OCI-LY1 (cell line): ENCODE measurements at regions not wholly inside any gene's neighbourhood (a gene's known extent, or its start where the extent isn't known, plus 50 kb on each side); places are given as distances from the start of the nearest gene placed in this dataset.

Source experiments
- H2AFZ ChIP-seq: fragments of 200-600 bp; sonication (generic), shearing (Covaris generic); 2 replicates; pipeline ENCODE4 v1.6.0; 2014; ENCODE audit warnings: antibody characterized with exemption, mild to moderate bottlenecking, low read length
- H3F3A ChIP-seq: fragments of 200-600 bp; sonication (generic), shearing (Covaris generic); 2 replicates; pipeline ENCODE4 v1.6.0; 2014; ENCODE audit warnings: mild to moderate bottlenecking, antibody characterized with exemption, low read length, moderate library complexity; ENCODE audit not compliant: insufficient read depth
- H3K27ac ChIP-seq: fragments of 200-600 bp; sonication (generic); 2 replicates; pipeline ENCODE4 v1.5.1; 2014; ENCODE audit warnings: low read length, mixed run types, mild to moderate bottlenecking, low read depth; ENCODE audit not compliant: poor library complexity, severe bottlenecking
- H3K27me3 ChIP-seq: fragments of 200-600 bp; sonication (generic); 2 replicates; pipeline ENCODE4 v1.6.0; 2014; ENCODE audit warnings: antibody characterized with exemption, mild to moderate bottlenecking, low read length, moderate library complexity; ENCODE audit not compliant: insufficient read depth
- H3K36me3 ChIP-seq: fragments of 200-600 bp; sonication (generic); 2 replicates; pipeline ENCODE4 v1.6.1; 2014; ENCODE audit warnings: mild to moderate bottlenecking, antibody characterized with exemption, low read length, moderate library complexity, mixed read lengths; ENCODE audit not compliant: insufficient read depth
- H3K4me1 ChIP-seq: fragments of 200-600 bp; sonication (generic); 2 replicates; pipeline ENCODE4 v1.5.1; 2014; ENCODE audit warnings: mild to moderate bottlenecking, low read length, moderate library complexity; ENCODE audit not compliant: insufficient read depth, severe bottlenecking
- H3K4me2 ChIP-seq: fragments of 200-600 bp; sonication (generic), shearing (Covaris generic); 2 replicates; pipeline ENCODE4 v1.6.1; 2014; ENCODE audit warnings: low read length
- H3K4me3 ChIP-seq: fragments of 200-600 bp; sonication (generic); 2 replicates; pipeline ENCODE4 v1.5.1; 2014; ENCODE audit warnings: low read length, low read depth, mild to moderate bottlenecking, mixed read lengths; ENCODE audit not compliant: poor library complexity, severe bottlenecking
- H3K79me2 ChIP-seq: fragments of 200-600 bp; shearing (Covaris generic); 2 replicates; pipeline ENCODE4 v1.6.1; 2016; ENCODE audit warnings: mixed run types, low read length, mixed read lengths; ENCODE audit not compliant: insufficient read depth
- H3K9ac ChIP-seq: fragments of 200-600 bp; sonication (generic), shearing (Covaris generic); 2 replicates; pipeline ENCODE4 v1.6.1; 2014; ENCODE audit warnings: mild to moderate bottlenecking, low read length, mixed read lengths
- H3K9me2 ChIP-seq: fragments of 200-600 bp; sonication (generic), shearing (Covaris generic); 2 replicates; pipeline ENCODE4 v1.6.1; 2014; ENCODE audit warnings: low read depth, mild to moderate bottlenecking, low read length, mixed read lengths
- H3K9me3 ChIP-seq: fragments of 200-600 bp; shearing (Covaris generic); 2 replicates; pipeline ENCODE4 v1.6.1; 2014; ENCODE audit warnings: low read length, mixed read lengths
- H4K20me1 ChIP-seq: fragments of 200-600 bp; sonication (generic), shearing (Covaris generic); 2 replicates; pipeline ENCODE4 v1.6.0; 2016; ENCODE audit warnings: mild to moderate bottlenecking, low read length; ENCODE audit not compliant: insufficient read depth
- EZH2 ChIP-seq: fragments of 200-600 bp; sonication (generic), shearing (Covaris generic); IDR thresholded peaks from 2 replicates; pipeline ENCODE4 v1.8.0; 2017; ENCODE audit warnings: borderline replicate concordance, mixed run types, mild to moderate bottlenecking, antibody characterized with exemption, low read length, moderate library complexity, mixed read lengths
- TF ChIP-seq, protein P1 (sequence below): fragments of 200-600 bp; sonication (generic), shearing (Covaris generic); IDR thresholded peaks from 2 replicates; pipeline ENCODE4 v1.5.1; 2017; ENCODE audit warnings: mild to moderate bottlenecking, antibody characterized with exemption, low read length, moderate library complexity, mixed read lengths

- Histone ChIP-seq H3K79me2 (no peaks in the 10 kb centered on the region), H3K9me3 (0 out of 2 replicates have a peak, but pooled peaks cover 3% of the 10 kb centered on the region), H2AFZ (no peak overlapping the region), H3K27ac (no peak overlapping the region), H3K4me2 (no peak overlapping the region), H3K4me1 (no peaks in the 10 kb centered on the region), H3K4me3 (no peak overlapping the region), H3K9ac (no peak overlapping the region), H4K20me1 (no peaks in the 10 kb centered on the region), H3K9me2 (no peaks in the 10 kb centered on the region), H3F3A (no peaks in the 10 kb centered on the region), H3K36me3 (no peaks in the 10 kb centered on the region), H3K27me3 (no peaks in the 10 kb centered on the region; the same call in 1 of the 2 replicates)
- no peak for TF ChIP-seq EZH2
Observed at GRCh38 chr1:4380564-4381168, 273.7 kb upstream of the AJAP1 start.

DNA sequence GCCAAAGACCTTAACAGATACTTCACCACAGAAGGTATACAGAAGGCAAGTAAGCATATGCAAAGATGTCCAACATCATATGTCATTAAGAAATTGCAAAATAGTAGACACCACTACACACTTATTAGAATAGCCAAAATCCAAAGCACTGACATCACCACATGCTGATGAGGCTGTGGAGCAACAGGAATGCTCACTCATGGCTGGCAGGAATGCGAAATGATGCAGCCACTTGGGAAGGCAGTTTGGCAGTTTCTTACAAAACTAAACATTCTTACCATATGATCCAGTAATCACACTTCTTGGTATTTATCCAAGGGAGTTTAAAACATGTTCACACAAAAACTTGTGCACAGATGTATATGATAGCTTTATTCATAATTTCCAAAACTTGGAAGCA is 261.2 kb upstream of the AJAP1 start:
- no peaks in the 10 kb centered on the region for H3K79me2 ChIP-seq
- H3K9me2 ChIP-seq: no peaks in the 10 kb centered on the region
- no peaks in the 10 kb centered on the region for H3K27me3 ChIP-seq
- H3K4me3 ChIP-seq: no peak overlapping the region
- H3K9me3 ChIP-seq: peaks cover 2% of the 10 kb centered on the region; the same call in 1 of the 2 replicates
- H3F3A ChIP-seq: no peaks in the 10 kb centered on the region
- H2AFZ ChIP-seq: no peak overlapping the region
- no peak for TF ChIP-seq EZH2
- TF ChIP-seq, protein P1, sequence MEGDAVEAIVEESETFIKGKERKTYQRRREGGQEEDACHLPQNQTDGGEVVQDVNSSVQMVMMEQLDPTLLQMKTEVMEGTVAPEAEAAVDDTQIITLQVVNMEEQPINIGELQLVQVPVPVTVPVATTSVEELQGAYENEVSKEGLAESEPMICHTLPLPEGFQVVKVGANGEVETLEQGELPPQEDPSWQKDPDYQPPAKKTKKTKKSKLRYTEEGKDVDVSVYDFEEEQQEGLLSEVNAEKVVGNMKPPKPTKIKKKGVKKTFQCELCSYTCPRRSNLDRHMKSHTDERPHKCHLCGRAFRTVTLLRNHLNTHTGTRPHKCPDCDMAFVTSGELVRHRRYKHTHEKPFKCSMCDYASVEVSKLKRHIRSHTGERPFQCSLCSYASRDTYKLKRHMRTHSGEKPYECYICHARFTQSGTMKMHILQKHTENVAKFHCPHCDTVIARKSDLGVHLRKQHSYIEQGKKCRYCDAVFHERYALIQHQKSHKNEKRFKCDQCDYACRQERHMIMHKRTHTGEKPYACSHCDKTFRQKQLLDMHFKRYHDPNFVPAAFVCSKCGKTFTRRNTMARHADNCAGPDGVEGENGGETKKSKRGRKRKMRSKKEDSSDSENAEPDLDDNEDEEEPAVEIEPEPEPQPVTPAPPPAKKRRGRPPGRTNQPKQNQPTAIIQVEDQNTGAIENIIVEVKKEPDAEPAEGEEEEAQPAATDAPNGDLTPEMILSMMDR: no peak
- no peak overlapping the region for H3K27ac ChIP-seq
- no peaks in the 10 kb centered on the region for H4K20me1 ChIP-seq
- no peak overlapping the region for H3K9ac ChIP-seq
- H3K4me1 ChIP-seq: no peaks in the 10 kb centered on the region
- H3K36me3 ChIP-seq: no peaks in the 10 kb centered on the region; the same call in 1 of the 2 replicates
- no peak overlapping the region for H3K4me2 ChIP-seq

DNA sequence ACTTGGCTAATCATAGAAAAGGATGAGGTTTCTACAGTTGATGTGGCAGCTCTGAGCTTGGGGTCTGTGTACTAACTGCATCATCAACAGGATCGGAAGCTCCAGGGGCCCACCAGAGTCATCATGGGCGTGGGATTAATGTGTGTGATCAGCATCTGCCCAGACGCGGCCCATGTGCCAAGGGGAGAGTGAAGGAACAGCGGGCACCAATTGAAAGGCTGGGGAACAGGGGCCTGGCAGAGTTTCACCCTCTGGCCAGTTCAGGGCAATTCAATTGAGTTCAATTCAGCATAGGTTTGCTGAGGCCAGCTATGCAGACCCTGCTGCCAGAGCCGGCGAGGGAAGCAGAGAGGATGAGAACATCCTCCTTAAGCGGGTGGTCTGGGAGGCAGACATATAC is 260.0 kb upstream of the AJAP1 start:
- Histone ChIP-seq H3K79me2 (no peaks in the 10 kb centered on the region), H3K27ac (no peak overlapping the region), H4K20me1 (no peaks in the 10 kb centered on the region), H3K27me3 (no peaks in the 10 kb centered on the region), H3K4me2 (no peak overlapping the region), H2AFZ (no peak overlapping the region), H3K36me3 (no peaks in the 10 kb centered on the region; the same call in 1 of the 2 replicates), H3K4me1 (no peaks in the 10 kb centered on the region), H3K9me2 (no peaks in the 10 kb centered on the region), H3F3A (no peaks in the 10 kb centered on the region), H3K9me3 (peaks cover 2% of the 10 kb centered on the region; the same call in 1 of the 2 replicates), H3K9ac (no peak overlapping the region), H3K4me3 (no peak overlapping the region)
- TF ChIP-seq EZH2: no peak
- TF ChIP-seq, protein P1: no peak

- Histone ChIP-seq H3K27ac (no peak overlapping the region), H2AFZ (no peak overlapping the region), H3K79me2 (no peaks in the 10 kb centered on the region), H3K27me3 (no peaks in the 10 kb centered on the region), H3K9me3 (peaks cover 2% of the 10 kb centered on the region; the same call in 1 of the 2 replicates), H3K9ac (no peak overlapping the region), H3K4me1 (no peaks in the 10 kb centered on the region), H3K9me2 (no peaks in the 10 kb centered on the region), H3K4me3 (no peak overlapping the region), H3F3A (no peaks in the 10 kb centered on the region), H3K4me2 (no peak overlapping the region), H3K36me3 (no peaks in the 10 kb centered on the region; the same call in 1 of the 2 replicates), H4K20me1 (no peaks in the 10 kb centered on the region)
- no peak for TF ChIP-seq EZH2
- TF ChIP-seq, protein P1: no peak
Observed at GRCh38 chr1:4395158-4395557, 259.3 kb upstream of the AJAP1 start.
